GM12874 (cell line): ENCODE measurements at regions not wholly inside any gene's neighbourhood (a gene's known extent, or its start where the extent isn't known, plus 50 kb on each side); places are given as distances from the start of the nearest gene placed in this dataset.

Experiments
- TF ChIP-seq, protein P1 (sequence below): IDR thresholded peaks from 2 replicates; pipeline ENCODE4 v1.5.1; 2011; ENCODE audit warnings: low read depth, mild to moderate bottlenecking, control low read depth, low read length, moderate library complexity; ENCODE audit not compliant: insufficient read depth

DNA sequence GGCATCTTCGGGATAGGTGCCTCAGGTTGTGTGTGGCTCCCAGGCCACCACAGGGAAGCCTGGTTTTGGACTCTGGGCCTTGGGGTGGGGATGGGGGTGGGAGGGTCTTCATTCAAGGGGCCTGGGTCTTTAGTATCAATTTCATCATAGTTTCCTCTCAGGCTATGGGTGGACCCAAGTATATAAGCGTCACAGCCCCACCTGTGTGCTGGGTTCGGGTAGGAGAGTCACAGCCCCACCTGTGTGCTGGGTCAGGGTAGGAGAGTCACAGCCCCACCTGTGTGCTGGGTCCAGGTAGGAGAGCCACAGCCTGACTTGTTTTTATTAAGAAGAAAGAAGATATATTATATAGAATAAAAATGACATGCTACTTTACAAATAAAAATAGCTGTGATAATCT, 422.1 kb downstream of the BRD1 start:
- TF ChIP-seq, protein P1, sequence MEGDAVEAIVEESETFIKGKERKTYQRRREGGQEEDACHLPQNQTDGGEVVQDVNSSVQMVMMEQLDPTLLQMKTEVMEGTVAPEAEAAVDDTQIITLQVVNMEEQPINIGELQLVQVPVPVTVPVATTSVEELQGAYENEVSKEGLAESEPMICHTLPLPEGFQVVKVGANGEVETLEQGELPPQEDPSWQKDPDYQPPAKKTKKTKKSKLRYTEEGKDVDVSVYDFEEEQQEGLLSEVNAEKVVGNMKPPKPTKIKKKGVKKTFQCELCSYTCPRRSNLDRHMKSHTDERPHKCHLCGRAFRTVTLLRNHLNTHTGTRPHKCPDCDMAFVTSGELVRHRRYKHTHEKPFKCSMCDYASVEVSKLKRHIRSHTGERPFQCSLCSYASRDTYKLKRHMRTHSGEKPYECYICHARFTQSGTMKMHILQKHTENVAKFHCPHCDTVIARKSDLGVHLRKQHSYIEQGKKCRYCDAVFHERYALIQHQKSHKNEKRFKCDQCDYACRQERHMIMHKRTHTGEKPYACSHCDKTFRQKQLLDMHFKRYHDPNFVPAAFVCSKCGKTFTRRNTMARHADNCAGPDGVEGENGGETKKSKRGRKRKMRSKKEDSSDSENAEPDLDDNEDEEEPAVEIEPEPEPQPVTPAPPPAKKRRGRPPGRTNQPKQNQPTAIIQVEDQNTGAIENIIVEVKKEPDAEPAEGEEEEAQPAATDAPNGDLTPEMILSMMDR = no peak

DNA sequence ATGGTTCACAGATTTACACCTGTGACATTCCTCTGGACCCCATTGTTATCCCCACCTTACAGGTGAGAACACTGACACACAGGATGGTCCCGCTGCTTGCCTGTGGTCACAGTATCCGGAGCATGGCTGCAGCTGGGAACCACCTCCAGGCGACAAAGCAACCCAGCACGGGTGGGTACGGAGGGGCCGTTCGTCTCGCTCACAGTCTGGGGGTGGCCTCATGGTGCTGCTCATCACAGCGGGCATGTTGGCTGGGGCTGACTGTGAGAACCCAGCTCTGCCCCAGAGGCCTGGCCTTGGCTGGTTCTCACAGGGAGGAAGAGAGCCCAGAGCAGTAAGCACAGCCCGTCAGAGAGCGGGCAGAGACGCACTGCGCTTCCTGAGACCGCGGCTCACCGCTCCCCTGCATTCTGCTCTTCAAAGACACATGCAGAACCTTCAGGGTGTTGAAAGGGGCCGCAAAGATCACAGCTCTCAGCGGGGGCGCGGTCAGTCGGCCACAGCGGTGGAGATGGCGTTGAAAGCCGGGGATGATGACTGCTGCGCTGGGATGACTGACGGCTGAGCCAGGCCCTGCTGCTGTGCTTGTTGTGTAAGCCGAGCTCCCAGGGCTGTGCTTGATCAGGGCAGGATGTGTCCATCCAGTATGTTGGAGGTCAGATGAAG, 423.0 kb downstream of the BRD1 start:
- TF ChIP-seq, protein P1 = no peak

DNA sequence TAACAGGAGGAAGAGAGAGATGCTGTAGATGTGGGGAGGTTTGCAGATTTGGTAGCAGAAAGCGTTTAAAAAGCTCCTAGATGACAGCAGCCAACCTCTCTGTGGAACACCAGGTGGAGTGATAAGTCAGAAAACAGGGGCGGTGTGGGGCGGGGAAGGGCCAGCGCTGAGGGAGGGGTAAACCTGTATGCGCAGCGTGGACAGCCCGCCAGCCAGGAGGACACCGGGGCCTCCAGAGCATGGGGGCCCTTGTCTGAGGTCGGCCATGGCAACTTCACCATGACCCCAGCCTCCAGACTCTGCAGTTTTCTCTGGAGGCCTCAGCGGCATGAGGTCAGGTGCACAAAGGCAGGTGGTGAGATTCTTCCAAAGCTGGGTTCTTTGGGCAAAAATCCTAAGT, 423.7 kb downstream of the BRD1 start:
- TF ChIP-seq, protein P1 = no peak

DNA sequence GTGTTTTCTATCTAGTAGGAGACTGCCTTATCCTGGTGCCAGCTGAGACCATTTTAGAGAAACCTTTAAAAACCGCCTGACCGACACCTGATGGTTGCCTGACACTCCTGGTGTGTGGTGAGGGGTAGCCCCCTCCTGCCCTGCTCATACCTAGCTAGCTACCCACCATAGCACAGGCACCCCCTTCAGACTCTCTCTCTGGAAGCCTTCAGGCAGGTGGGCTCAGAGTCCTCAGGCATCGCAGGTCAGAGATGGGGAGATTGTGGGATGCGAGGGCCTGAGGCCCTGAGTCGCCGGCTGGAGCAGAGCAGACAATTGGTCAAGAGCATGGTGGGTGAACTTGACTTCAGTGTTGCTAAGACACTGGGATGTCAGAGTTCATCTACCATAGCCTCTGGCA, 424.6 kb downstream of the BRD1 start:
- TF ChIP-seq, protein P1 = no peak

DNA sequence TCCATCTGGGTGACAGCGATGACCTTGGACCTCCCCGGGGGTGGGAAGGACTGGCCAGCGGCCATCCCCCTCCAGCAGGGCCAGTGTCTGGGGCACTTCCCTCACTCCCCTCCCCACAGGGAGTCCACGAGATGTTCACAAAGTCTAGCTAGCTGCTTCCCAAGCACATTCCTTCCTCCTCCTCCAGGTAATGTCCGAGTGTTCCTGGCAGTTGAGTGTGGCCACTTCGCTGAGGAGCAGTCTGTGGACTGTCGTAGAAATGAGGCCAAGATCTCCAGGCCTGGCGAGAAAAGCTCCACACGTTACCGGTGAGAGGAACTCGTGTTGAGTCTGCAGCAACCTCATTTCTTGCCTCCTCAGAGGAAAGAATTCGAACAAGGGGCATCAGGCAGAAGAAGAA, 425.5 kb downstream of the BRD1 start:
- TF ChIP-seq, protein P1 = no peak

DNA sequence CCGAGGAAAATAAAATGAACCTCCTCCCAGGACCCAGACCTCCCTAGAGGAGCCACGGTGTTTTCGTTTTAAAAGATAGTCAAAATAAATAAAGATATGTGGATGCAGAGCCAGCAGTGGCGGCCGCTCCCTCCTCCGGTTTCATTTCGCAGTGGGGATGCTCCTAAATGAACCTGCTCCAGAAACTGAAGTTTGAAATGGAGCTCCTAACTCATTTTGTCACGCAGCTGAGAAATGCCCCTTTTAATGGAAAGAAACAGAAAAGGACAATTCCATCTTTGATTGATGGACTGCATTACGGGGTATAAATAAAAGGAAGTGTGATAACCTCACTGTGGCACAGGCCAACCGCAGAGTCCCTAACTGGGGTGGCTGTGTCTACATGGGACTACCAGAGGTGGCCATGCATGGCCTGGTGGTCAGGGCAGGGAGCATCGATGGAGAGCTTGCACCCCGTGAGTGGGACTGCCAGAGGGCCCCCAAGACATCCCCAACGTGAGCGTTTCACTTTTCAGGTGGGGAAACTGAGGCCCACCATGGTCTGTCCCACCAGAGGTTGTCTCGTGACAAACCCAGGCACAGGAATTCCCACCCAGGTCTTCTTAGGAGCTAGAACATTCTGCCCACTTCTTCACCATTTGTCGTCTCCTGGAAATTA, 426.6 kb downstream of the BRD1 start:
- TF ChIP-seq, protein P1 = no peak

DNA sequence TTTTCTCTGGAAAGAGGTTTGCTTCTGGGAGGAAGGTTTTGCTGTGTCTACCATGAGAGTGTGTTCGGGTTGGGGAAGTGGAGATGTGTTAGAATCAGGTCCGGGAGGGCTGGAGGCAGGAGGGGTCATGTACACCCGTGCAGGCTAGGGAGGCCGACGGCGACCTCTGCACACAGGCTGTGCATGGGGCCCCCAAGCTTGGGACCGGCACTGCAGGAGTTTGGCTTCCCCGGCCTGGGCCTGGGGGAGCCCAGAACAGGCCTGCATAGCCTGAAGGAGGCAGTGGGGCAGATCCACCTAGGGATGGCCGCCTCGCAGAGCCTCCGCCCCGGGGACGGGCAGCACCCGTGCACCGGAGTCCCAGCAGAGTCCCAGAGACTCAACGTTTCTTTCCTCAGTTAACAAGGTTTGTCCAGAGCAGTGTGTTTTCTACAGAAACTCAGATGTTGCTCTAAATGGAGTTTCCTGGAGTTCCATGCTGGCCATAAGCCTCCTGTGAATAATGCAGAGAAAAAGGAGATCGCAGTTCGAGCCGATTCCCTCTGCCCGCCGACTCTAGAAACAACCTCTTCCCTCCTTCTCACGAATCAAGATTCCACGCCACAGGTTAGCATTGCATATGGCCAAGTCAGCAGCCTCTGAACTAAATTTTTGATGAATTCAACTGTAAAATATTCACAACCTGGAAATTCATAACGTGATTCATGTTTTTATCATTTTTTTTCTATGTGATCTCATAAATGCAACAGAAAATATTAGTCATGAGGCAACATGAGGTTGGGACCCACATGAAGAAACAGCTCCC, 427.3 kb downstream of the BRD1 start:
- TF ChIP-seq, protein P1 = no peak
